Neural progenitor cell (in vitro differentiated cells): ENCODE measurements at regions not wholly inside any gene's neighbourhood (a gene's known extent, or its start where the extent isn't known, plus 50 kb on each side); places are given as distances from the start of the nearest gene placed in this dataset.

Source experiments
- CTCF ChIP-seq: fragments of 200-600 bp; sonication (generic); IDR thresholded peaks from 2 replicates; pipeline ENCODE4 v1.5.1; 2017; ENCODE audit warnings: antibody characterized with exemption, mild to moderate bottlenecking
- EZH2phosphoT487 ChIP-seq: fragments of 200-600 bp; sonication (generic); IDR thresholded peaks from 2 replicates; pipeline ENCODE4 v1.6.1; 2017; ENCODE audit warnings: antibody characterized with exemption

- TF ChIP-seq CTCF (no peak), EZH2phosphoT487 (no peak)
These were observed 81.1 kb upstream of the BTG3 start for GRCh38 chr21:17693801-17694200.
